Tibial nerve (tissue), 4 donors: ENCODE measurements at regions not wholly inside any gene's neighbourhood (a gene's known extent, or its start where the extent isn't known, plus 50 kb on each side); places are given as distances from the start of the nearest gene placed in this dataset.

ENCODE experiments used
- EP300 ChIP-seq, 2 donors: sonication (generic); formaldehyde crosslinking; IDR thresholded peaks; one replicate each; pipeline ENCODE4 v1.6.1; 2017; ENCODE audit warnings: antibody characterized with exemption in 2 of 2, mild to moderate bottlenecking in 1 of 2
- POLR2A ChIP-seq, 2 donors: fragments of 450-650 bp; IDR thresholded peaks; one replicate each; pipeline ENCODE4 v1.6.1; 2017; ENCODE audit warnings: antibody characterized with exemption in 2 of 2, mild to moderate bottlenecking in 2 of 2, moderate library complexity in 2 of 2
- TF ChIP-seq, protein P1 (sequence below), 5 experiments: fragments of 200-600 bp in 3 of 5; fragments of 450-650 bp in 2 of 5; sonication (generic) in 3 of 5; IDR thresholded peaks; one replicate each; pipeline ENCODE4 v1.5.1; 2016 to 2019; ENCODE audit warnings: antibody characterized with exemption in 5 of 5, mild to moderate bottlenecking in 3 of 5, moderate library complexity in 2 of 5

GRCh38 chr6:114945392-114945791, 602.6 kb upstream of the HS3ST5 start:
- TF ChIP-seq, protein P1, sequence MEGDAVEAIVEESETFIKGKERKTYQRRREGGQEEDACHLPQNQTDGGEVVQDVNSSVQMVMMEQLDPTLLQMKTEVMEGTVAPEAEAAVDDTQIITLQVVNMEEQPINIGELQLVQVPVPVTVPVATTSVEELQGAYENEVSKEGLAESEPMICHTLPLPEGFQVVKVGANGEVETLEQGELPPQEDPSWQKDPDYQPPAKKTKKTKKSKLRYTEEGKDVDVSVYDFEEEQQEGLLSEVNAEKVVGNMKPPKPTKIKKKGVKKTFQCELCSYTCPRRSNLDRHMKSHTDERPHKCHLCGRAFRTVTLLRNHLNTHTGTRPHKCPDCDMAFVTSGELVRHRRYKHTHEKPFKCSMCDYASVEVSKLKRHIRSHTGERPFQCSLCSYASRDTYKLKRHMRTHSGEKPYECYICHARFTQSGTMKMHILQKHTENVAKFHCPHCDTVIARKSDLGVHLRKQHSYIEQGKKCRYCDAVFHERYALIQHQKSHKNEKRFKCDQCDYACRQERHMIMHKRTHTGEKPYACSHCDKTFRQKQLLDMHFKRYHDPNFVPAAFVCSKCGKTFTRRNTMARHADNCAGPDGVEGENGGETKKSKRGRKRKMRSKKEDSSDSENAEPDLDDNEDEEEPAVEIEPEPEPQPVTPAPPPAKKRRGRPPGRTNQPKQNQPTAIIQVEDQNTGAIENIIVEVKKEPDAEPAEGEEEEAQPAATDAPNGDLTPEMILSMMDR (IDR thresholded peaks at IDR 0.05): no peak
- TF ChIP-seq EP300 (IDR thresholded peaks at IDR 0.05): no peak
- TF ChIP-seq POLR2A (IDR thresholded peaks at IDR 0.05): no peak
